Right cardiac atrium (tissue), 5 donors: ENCODE measurements at regions not wholly inside any gene's neighbourhood (a gene's known extent, or its start where the extent isn't known, plus 50 kb on each side); places are given as distances from the start of the nearest gene placed in this dataset.
A peak's percentile ranks its signal among the peaks of the same experiment; 100 is the strongest.

ENCODE experiments used
- ATAC-seq, 2 donors: fragments of 200-7000 bp; cut with Tn5 transposase; one replicate each; pipeline versions ENCODE4 v1.8.0 to v1.9.1; 2020; ENCODE audit warnings: moderate library complexity in 2 of 2, mild to moderate bottlenecking in 1 of 2
- DNase-seq, 3 donors: peaks; one replicate each; pipeline ENCODE4 v3.0.0-alpha.2; 2020
- H3K27ac ChIP-seq: one replicate; pipeline ENCODE4 v1.5.1; 2013; ENCODE audit warnings: mild to moderate bottlenecking, low read length, control low read depth, moderate library complexity
- H3K27me3 ChIP-seq: one replicate; pipeline ENCODE4 v1.6.1; 2013; ENCODE audit not compliant: control insufficient read depth, insufficient read depth
- H3K4me1 ChIP-seq: one replicate; pipeline ENCODE4 v1.6.1; 2013; ENCODE audit warnings: low read length; ENCODE audit not compliant: control insufficient read depth, insufficient read depth
- H3K4me3 ChIP-seq: one replicate; pipeline ENCODE4 v1.5.1; 2013; ENCODE audit warnings: low read length, control low read depth
- H3K9me3 ChIP-seq: one replicate; pipeline ENCODE4 v1.6.1; 2013; ENCODE audit warnings: low read length; ENCODE audit not compliant: control insufficient read depth
- WGBS: extraction: QIAGEN DNeasy Blood & Tissue Kit; methylation state at CpG from one replicate; pipeline ENCODE4 v1.1.7; 2013; 5-methylcytosine and 5-hydroxymethylcytosine counted together
- intact Hi-C, 4 donors: fragments of 100-400 bp; cut with DNase I; formaldehyde crosslinking; loops; one replicate each; pipeline versions ENCODE4 v1.11.0 to v1.14.0; 2022 to 2023
- donor health status: healthy with polysubstance abuse.
- donor health status: DM: no; HTN: yes; CAD: no.
- donor health status: DM: no; HTN: no; CAD: no.
- donor health status: DM: no; HTN: yes; CAD: no; lungs with severe emphysema.
- donor health status: DM: yes; HTN: yes; CAD: no.

DNA sequence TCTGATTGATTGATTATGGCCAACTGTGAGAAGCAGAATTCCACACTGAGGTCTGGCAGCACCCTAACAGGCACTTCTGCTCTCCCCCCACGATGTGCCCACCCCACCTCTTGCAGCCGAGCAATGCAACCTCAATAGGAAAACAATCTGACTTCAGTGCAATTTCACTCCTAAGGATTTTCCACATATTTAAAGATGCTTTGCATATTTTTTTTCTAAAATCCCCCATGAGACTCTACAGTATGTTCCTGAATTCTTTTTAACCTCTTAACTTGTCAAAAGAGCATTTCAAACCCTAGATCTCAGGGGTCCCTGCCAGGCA lies 243.1 kb downstream of the AUH start:
- peak overlapping the region; percentile 74 for H3K27ac ChIP-seq
- ATAC-seq: peak in 1 of 2 donors; percentile 7
- no peaks in the 10 kb centered on the region for H3K4me1 ChIP-seq
- no peaks in the 10 kb centered on the region for H3K27me3 ChIP-seq
- no peaks in the 10 kb centered on the region for H3K9me3 ChIP-seq
- no peak for DNase-seq
- H3K4me3 ChIP-seq: peak overlapping the region; percentile 30
- intact Hi-C loops: loop anchor here in 1 of 4 donors (2.0 kb wide), 1 partner anchor 74 kb away; no protein-coding TSS in a partner anchor
- 5% methylated on average over 2 of the region's 2 CpGs for WGBS

DNA sequence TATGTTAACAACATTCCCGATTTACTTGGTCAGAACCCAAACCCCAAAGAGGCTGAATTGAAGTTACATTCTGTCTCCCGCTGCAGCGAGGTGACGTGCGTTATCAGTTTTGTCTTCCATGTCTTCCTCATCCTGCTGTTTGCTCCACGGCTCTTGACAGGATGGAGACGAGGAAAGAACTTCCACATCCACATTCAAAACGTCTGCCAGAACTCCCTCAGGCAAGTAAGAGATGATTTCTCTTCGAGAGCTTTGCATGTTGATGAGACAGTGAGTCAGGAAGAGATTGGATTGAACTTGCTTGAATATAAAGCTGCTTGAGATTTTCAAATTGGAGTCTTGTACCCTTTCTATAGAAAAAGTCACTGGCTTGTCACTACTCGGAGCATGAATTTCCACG lies 242.6 kb downstream of the AUH start:
- no peaks in the 10 kb centered on the region for H3K27me3 ChIP-seq
- no peak for ATAC-seq
- no peaks in the 10 kb centered on the region for H3K9me3 ChIP-seq
- 24% methylated on average over 11 of the region's 11 CpGs for WGBS
- DNase-seq: no peak
- peak overlapping the region; percentile 53 for H3K27ac ChIP-seq
- H3K4me3 ChIP-seq: peak overlapping the region; percentile 9
- intact Hi-C loops: loop anchor here in 1 of 4 donors (2.0 kb wide), 1 partner anchor 74 kb away; no protein-coding TSS in a partner anchor
- no peaks in the 10 kb centered on the region for H3K4me1 ChIP-seq

DNA sequence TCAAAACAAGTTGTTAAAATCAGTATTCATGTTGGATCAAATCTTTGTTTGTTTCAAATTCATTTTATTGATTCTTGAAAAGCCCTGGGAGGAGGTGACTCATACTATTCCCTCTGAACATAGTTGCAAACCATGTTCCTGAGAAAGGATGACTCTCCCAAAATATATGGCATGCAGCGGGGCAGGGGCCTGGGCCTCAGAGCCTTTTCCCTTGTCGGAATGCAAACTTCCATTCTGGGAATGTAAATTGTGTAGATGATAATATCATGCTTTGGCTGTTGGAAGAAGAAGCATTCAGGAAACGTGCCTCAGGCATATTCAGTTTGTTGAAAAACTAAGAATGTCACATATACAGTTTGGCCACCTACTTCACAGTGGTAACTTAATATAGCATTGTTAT lies 242.0 kb downstream of the AUH start:
- Histone ChIP-seq H3K4me3 (no peak overlapping the region), H3K27me3 (no peaks in the 10 kb centered on the region), H3K4me1 (no peaks in the 10 kb centered on the region), H3K27ac (peak overlapping the region; percentile 78), H3K9me3 (no peaks in the 10 kb centered on the region)
- no peak for DNase-seq
- WGBS: 55% methylated on average over 3 of the region's 3 CpGs
- intact Hi-C loops: loop anchor here in 1 of 4 donors (2.0 kb wide), 1 partner anchor 73 kb away; no protein-coding TSS in a partner anchor
- no peak for ATAC-seq

DNA sequence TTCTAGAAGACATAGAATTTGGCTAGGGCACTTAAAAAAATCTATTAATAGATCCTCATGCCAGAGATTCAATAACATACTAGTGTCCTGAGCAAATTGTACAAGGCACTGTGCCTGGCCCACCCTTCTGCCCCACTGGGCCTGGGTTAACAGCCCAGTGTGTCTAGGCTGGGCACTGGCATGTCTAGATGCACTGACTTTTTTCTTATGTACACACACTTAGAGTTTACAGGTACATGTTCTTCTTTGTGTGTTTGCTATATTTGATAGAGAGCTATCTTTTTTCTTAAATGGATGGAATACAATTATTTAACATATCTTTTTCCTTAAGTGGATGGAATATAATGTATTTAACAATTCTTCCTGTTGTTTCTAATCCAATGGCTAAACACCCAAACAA lies 241.5 kb downstream of the AUH start:
- Histone ChIP-seq H3K9me3 (no peaks in the 10 kb centered on the region), H3K27me3 (no peaks in the 10 kb centered on the region), H3K4me3 (no peak overlapping the region), H3K27ac (no peak overlapping the region), H3K4me1 (no peaks in the 10 kb centered on the region)
- intact Hi-C loops: no loop called here
- no peak for ATAC-seq
- DNase-seq: no peak

DNA sequence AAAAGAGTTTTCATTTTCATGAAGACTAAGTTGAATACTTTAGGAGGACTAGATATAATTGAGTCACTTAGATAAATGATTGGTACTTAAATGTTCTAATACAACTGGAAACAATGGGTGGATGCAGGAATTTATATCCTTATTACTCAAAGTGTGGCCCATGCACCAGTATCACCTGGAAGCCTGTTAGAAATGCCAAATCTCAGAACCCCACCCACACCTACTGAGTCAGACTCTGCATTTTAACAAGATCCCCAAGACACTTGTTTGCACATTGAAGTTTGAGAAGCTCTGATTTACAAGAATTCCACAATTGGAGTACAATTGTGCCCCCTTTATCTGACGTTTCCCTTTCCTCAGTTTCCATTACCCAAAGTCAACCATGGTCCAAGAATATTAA lies 239.0 kb downstream of the AUH start:
- no peaks in the 10 kb centered on the region for H3K27me3 ChIP-seq
- no peaks in the 10 kb centered on the region for H3K4me1 ChIP-seq
- H3K4me3 ChIP-seq: no peak overlapping the region
- intact Hi-C loops: no loop called here
- DNase-seq (no peak), ATAC-seq (no peak)
- no peak overlapping the region for H3K27ac ChIP-seq
- 74% methylated on average over 1 of the region's 1 CpG for WGBS
- no peaks in the 10 kb centered on the region for H3K9me3 ChIP-seq

DNA sequence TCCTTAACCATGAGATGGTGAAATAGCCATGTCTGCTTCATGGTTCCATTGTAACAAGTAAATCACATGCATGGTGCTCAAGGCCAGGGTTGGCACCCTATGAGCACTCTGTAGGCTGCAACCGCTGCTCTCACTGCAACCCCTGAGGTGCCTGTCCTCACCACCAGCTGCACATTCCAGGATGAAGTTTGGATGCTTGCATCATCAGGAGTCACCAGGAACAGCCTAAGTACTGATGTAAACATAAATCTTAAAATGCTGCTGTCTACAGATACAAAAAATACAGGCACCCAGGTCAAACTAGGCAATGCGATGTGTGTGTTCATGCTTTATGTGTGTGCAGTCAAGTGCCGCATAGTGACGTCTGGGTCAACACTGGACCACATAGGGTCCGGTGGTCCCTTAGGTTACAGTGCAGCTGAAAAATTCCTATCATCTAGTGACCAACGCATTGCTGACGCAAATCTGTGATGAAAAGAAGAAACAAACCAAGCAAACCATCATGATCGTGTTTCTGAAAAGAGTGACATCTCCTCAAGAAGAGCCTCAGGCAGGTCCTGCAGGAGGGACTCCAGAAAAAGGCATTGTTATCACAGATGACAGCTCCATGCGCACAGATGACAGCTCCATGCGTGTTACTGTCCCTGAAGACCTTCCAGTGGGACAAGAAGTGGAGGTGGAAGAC lies 234.8 kb downstream of the AUH start:
- Histone ChIP-seq H3K4me3 (no peak overlapping the region), H3K9me3 (no peaks in the 10 kb centered on the region), H3K4me1 (no peaks in the 10 kb centered on the region), H3K27me3 (no peaks in the 10 kb centered on the region), H3K27ac (no peak overlapping the region)
- DNase-seq (no peak), ATAC-seq (no peak)
- WGBS: 81% methylated on average over 10 of the region's 10 CpGs
- intact Hi-C loops: no loop called here

DNA sequence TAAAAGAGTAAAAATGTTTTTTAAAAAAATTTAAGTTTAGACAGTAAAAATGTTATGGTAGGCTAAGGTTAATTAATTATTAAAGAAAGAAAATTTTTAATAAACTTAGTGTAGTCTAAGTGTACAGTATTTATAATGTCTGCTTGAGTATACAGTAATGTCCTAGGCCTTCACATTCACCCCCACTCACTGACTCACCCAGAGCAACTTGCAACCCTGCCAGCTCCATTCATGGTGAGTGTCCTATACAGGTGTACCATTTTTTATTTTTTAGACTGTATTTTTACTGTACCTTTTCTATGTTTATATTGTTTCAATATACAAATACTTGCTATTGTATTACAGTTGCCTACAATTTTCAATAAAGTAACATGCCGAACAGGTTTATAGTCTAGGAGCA lies 234.1 kb downstream of the AUH start:
- DNase-seq (no peak), ATAC-seq (no peak)
- no peaks in the 10 kb centered on the region for H3K4me1 ChIP-seq
- H3K27ac ChIP-seq: no peak overlapping the region
- no peak overlapping the region for H3K4me3 ChIP-seq
- intact Hi-C loops: no loop called here
- no peaks in the 10 kb centered on the region for H3K27me3 ChIP-seq
- WGBS: 52% methylated on average over 1 of the region's 1 CpG
- no peaks in the 10 kb centered on the region for H3K9me3 ChIP-seq

DNA sequence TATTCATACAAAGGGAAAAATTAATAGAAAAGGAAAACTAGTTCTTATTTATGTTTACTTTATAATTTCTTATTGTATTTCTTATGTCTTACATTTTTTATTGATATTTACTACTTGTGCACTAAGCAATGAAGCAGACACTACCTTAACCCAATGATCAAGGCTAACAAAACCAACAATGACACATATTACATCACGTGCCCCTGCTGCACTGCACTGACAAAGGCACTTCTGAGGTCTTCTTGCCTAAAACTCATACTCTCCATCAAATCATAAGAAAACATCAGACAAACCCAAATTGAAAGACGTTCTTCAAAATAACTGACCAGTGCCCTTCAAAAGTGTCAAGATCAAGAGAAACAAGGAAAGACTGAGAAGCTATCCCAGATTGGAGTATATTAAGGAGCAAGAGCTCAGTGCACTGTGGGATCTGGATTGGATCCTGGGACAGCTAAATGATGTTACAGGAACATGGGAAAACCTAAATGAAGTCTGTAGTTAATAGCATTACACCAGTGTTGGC lies 230.9 kb downstream of the AUH start:
- no peak for ATAC-seq
- intact Hi-C loops: no loop called here
- no peak for DNase-seq
- no peak overlapping the region for H3K27ac ChIP-seq
- no peaks in the 10 kb centered on the region for H3K4me1 ChIP-seq
- H3K9me3 ChIP-seq: no peaks in the 10 kb centered on the region
- no peaks in the 10 kb centered on the region for H3K27me3 ChIP-seq
- WGBS: 85% methylated on average over 2 of the region's 2 CpGs
- no peak overlapping the region for H3K4me3 ChIP-seq

DNA sequence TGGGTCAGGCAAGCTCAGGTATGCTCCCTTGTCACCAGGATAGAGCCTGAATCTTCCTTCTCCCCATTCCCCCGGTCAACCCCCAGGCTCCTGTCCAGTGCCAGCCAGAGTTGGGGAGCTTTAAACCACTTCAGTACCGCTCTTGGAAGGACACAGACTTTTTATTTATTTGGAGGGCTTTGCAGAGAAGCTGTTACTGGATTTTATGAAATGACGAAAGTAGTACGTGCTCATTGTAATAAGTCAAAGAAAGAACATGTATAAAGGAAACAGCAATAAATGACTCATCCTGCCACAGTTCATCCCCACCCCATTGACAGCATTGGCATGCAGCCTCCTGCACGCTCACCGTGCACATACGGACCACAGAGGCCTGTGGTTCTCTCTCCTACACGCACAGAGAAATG lies 230.3 kb downstream of the AUH start:
- intact Hi-C loops: no loop called here
- no peak overlapping the region for H3K4me3 ChIP-seq
- peak; percentile 57 to 60 for ATAC-seq
- H3K9me3 ChIP-seq: no peaks in the 10 kb centered on the region
- DNase-seq: peak in 2 of 3 donors; percentile 27 to 56
- WGBS: 54% methylated on average over 8 of the region's 8 CpGs
- no peak overlapping the region for H3K27ac ChIP-seq
- no peaks in the 10 kb centered on the region for H3K4me1 ChIP-seq
- H3K27me3 ChIP-seq: no peaks in the 10 kb centered on the region

DNA sequence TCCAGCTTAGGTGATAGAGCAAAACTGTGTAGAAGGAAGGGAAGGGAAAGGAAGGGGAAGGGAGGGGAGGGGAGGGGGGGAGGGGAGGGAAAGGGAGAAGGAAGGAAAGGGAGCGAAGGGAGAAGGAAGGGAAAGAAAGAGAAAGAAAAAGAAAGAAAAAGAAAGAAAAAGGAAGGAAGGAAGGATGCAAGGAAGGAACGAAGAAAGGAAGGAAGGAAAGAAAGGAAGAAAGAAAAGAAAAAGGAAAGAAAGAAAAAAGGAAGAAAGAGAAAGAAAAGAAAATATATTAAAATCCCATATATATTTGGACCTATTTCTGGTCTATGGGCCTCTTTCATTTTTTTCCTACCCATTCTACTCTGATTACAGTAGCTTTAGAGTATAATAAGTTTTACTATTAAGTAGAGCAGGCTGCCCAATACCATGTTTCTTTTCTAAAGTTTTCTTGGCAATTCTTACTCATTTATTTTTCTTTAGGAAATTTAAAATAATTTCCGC lies 229.1 kb downstream of the AUH start:
- Histone ChIP-seq H3K27me3 (no peaks in the 10 kb centered on the region), H3K4me3 (no peak overlapping the region), H3K9me3 (no peaks in the 10 kb centered on the region), H3K27ac (no peak overlapping the region), H3K4me1 (no peaks in the 10 kb centered on the region)
- intact Hi-C loops: no loop called here
- ATAC-seq (no peak), DNase-seq (no peak)
- 91% methylated on average over 3 of the region's 3 CpGs for WGBS

DNA sequence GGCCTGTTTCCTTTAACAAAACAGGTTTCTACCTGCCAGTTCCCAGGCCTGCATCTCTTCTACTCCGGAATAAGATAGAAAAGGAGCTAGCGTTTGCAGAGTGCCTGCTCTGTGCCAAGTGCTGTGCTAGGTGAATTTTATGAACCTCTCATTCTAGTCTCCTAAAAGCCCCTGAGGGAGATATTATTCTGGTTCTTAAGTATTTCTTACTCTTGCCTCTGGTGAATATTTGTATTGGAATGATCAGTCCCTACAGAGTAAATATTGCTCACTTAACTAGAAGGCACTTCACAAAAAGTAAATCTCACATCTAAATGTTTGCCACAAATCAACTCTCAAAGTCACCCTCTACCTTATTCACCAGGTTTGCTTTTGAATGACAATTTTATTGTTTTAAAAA lies 227.1 kb downstream of the AUH start:
- intact Hi-C loops: no loop called here
- 82% methylated on average over 2 of the region's 2 CpGs for WGBS
- Histone ChIP-seq H3K9me3 (no peaks in the 10 kb centered on the region), H3K4me3 (no peak overlapping the region), H3K27me3 (no peaks in the 10 kb centered on the region), H3K4me1 (no peaks in the 10 kb centered on the region), H3K27ac (no peak overlapping the region)
- DNase-seq (no peak), ATAC-seq (no peak)

DNA sequence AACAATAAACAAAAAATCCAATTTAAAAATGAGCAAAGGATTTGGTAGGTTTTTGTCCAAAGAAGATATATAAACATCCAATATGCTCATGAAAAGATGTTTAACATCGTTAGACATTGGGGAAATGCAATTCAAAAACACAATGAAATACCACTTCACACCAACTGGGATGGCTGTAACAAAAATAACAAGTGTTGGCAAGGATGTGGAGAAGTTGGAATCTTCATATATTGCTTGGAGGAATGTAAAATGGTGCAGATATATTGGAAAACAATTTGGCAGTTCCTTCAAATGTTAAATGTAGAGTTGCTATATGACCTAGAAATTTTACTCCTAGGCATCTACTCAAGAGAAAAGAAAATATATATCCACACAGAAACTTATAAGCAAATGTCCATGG lies 224.3 kb downstream of the AUH start:
- Histone ChIP-seq H3K9me3 (no peaks in the 10 kb centered on the region), H3K4me3 (no peak overlapping the region), H3K27ac (no peak overlapping the region), H3K4me1 (no peaks in the 10 kb centered on the region), H3K27me3 (no peaks in the 10 kb centered on the region)
- ATAC-seq (no peak), DNase-seq (no peak)
- intact Hi-C loops: no loop called here
- WGBS: 83% methylated on average over 1 of the region's 1 CpG
